ENCODE measurements at regions not wholly inside any gene's neighbourhood (a gene's known extent, or its start where the extent isn't known, plus 50 kb on each side); places are given as distances from the start of the nearest gene placed in this dataset.

GRCh38 chr6:169854813-169855212, 103.4 kb downstream of the ERMARD start:
- peaks cover 7% of the 10 kb centered on the region for H3K27me3 Mint-ChIP-seq
- H3K27ac Mint-ChIP-seq (ENCODE audit: low read depth), result no peak overlapping the region
- no peak overlapping the region for H3K4me3 Mint-ChIP-seq
- no peak for ATAC-seq (replicated peaks; ENCODE audit: extremely low read depth, poor library complexity, severe bottlenecking)
- peaks cover 5% of the 10 kb centered on the region for H3K4me1 Mint-ChIP-seq
- peak in 1 of 2 donors; percentile 1 for DNase-seq (ENCODE audit: low spot score in 2 of 2)
- peaks cover 6% of the 10 kb centered on the region for H3K9me3 Mint-ChIP-seq
- H3K36me3 Mint-ChIP-seq (ENCODE audit: insufficient read depth), result no peaks in the 10 kb centered on the region

- H3K27ac Mint-ChIP-seq (ENCODE audit: low read depth), result no peak overlapping the region
- ATAC-seq (replicated peaks; ENCODE audit: extremely low read depth, poor library complexity, severe bottlenecking), result no peak
- H3K4me3 Mint-ChIP-seq, result no peak overlapping the region
- H3K9me3 Mint-ChIP-seq, result peaks cover 6% of the 10 kb centered on the region
- DNase-seq (ENCODE audit: low spot score in 2 of 2), result peak in 1 of 2 donors; percentile 9
- no peaks in the 10 kb centered on the region for H3K36me3 Mint-ChIP-seq (ENCODE audit: insufficient read depth)
- peaks cover 13% of the 10 kb centered on the region for H3K27me3 Mint-ChIP-seq
- H3K4me1 Mint-ChIP-seq, result peaks cover 5% of the 10 kb centered on the region
Observed at GRCh38 chr6:169854083-169854725, 102.8 kb downstream of the ERMARD start.

- peaks cover 5% of the 10 kb centered on the region for H3K4me1 Mint-ChIP-seq
- DNase-seq (ENCODE audit: low spot score in 2 of 2), result peak in 1 of 2 donors; percentile 7
- H3K27ac Mint-ChIP-seq (ENCODE audit: low read depth), result no peak overlapping the region
- ATAC-seq (replicated peaks; ENCODE audit: extremely low read depth, poor library complexity, severe bottlenecking), result no peak
- H3K4me3 Mint-ChIP-seq, result no peak overlapping the region
- H3K36me3 Mint-ChIP-seq (ENCODE audit: insufficient read depth), result no peaks in the 10 kb centered on the region
- peaks cover 6% of the 10 kb centered on the region for H3K9me3 Mint-ChIP-seq
- peaks cover 18% of the 10 kb centered on the region for H3K27me3 Mint-ChIP-seq
Observed at GRCh38 chr6:169853196-169854082, 102.0 kb downstream of the ERMARD start.

GRCh38 chr6:169852504-169853195, 101.2 kb downstream of the ERMARD start:
- ATAC-seq (replicated peaks; ENCODE audit: extremely low read depth, poor library complexity, severe bottlenecking) (no peak), DNase-seq (ENCODE audit: low spot score in 2 of 2) (peak in 1 of 2 donors; percentile 6)
- no peaks in the 10 kb centered on the region for H3K36me3 Mint-ChIP-seq (ENCODE audit: insufficient read depth)
- peaks cover 6% of the 10 kb centered on the region for H3K9me3 Mint-ChIP-seq
- peaks cover 18% of the 10 kb centered on the region for H3K27me3 Mint-ChIP-seq
- no peak overlapping the region for H3K27ac Mint-ChIP-seq (ENCODE audit: low read depth)
- H3K4me1 Mint-ChIP-seq, result peaks cover 5% of the 10 kb centered on the region
- H3K4me3 Mint-ChIP-seq, result no peak overlapping the region

- Mint-ChIP-seq H3K36me3 (ENCODE audit: insufficient read depth) (no peaks in the 10 kb centered on the region), H3K9me3 (peaks cover 6% of the 10 kb centered on the region), H3K27me3 (peaks cover 21% of the 10 kb centered on the region), H3K4me3 (no peak overlapping the region), H3K4me1 (peaks cover 5% of the 10 kb centered on the region), H3K27ac (ENCODE audit: low read depth) (no peak overlapping the region)
- DNase-seq (ENCODE audit: low spot score in 2 of 2) (peak in 1 of 2 donors; percentile 7), ATAC-seq (replicated peaks; ENCODE audit: extremely low read depth, poor library complexity, severe bottlenecking) (no peak)
Observed at GRCh38 chr6:169851641-169852503, 100.5 kb downstream of the ERMARD start.

GRCh38 chr6:169850746-169851145, 99.3 kb downstream of the ERMARD start:
- H3K4me3 Mint-ChIP-seq, result no peak overlapping the region
- no peak for ATAC-seq (replicated peaks; ENCODE audit: extremely low read depth, poor library complexity, severe bottlenecking)
- H3K4me1 Mint-ChIP-seq, result peaks cover 5% of the 10 kb centered on the region
- DNase-seq (ENCODE audit: low spot score in 2 of 2), result peak in 1 of 2 donors; percentile 3
- H3K27me3 Mint-ChIP-seq, result peaks cover 32% of the 10 kb centered on the region
- H3K36me3 Mint-ChIP-seq (ENCODE audit: insufficient read depth), result no peaks in the 10 kb centered on the region
- no peak overlapping the region for H3K27ac Mint-ChIP-seq (ENCODE audit: low read depth)
- H3K9me3 Mint-ChIP-seq, result peaks cover 6% of the 10 kb centered on the region

- no peak overlapping the region for H3K27ac Mint-ChIP-seq (ENCODE audit: low read depth)
- H3K4me1 Mint-ChIP-seq, result peaks cover 5% of the 10 kb centered on the region
- H3K27me3 Mint-ChIP-seq, result peaks cover 38% of the 10 kb centered on the region
- no peaks in the 10 kb centered on the region for H3K36me3 Mint-ChIP-seq (ENCODE audit: insufficient read depth)
- no peak overlapping the region for H3K4me3 Mint-ChIP-seq
- no peak for DNase-seq (ENCODE audit: low spot score in 2 of 2)
- peaks cover 6% of the 10 kb centered on the region for H3K9me3 Mint-ChIP-seq
- ATAC-seq (replicated peaks; ENCODE audit: extremely low read depth, poor library complexity, severe bottlenecking), result no peak
Observed at GRCh38 chr6:169850154-169850553, 98.7 kb downstream of the ERMARD start.

GRCh38 chr6:169849396-169849795, 98.0 kb downstream of the ERMARD start:
- Mint-ChIP-seq H3K36me3 (ENCODE audit: insufficient read depth) (no peaks in the 10 kb centered on the region), H3K9me3 (peaks cover 6% of the 10 kb centered on the region), H3K4me1 (peaks cover 5% of the 10 kb centered on the region), H3K4me3 (no peak overlapping the region), H3K27me3 (peaks cover 46% of the 10 kb centered on the region), H3K27ac (ENCODE audit: low read depth) (no peak overlapping the region)
- ATAC-seq (replicated peaks; ENCODE audit: extremely low read depth, poor library complexity, severe bottlenecking), result no peak
- DNase-seq (ENCODE audit: low spot score in 2 of 2), result no peak

- Mint-ChIP-seq H3K36me3 (ENCODE audit: insufficient read depth) (no peaks in the 10 kb centered on the region), H3K27me3 (peaks cover 50% of the 10 kb centered on the region), H3K4me3 (no peak overlapping the region), H3K27ac (ENCODE audit: low read depth) (no peak overlapping the region), H3K4me1 (peaks cover 5% of the 10 kb centered on the region), H3K9me3 (peaks cover 6% of the 10 kb centered on the region)
- DNase-seq (ENCODE audit: low spot score in 2 of 2) (no peak), ATAC-seq (replicated peaks; ENCODE audit: extremely low read depth, poor library complexity, severe bottlenecking) (no peak)
Observed at GRCh38 chr6:169848946-169849345, 97.5 kb downstream of the ERMARD start.

GRCh38 chr6:169847901-169848311, 96.5 kb downstream of the ERMARD start:
- Mint-ChIP-seq H3K4me1 (peaks cover 2% of the 10 kb centered on the region), H3K9me3 (peaks cover 2% of the 10 kb centered on the region), H3K27ac (ENCODE audit: low read depth) (no peak overlapping the region), H3K36me3 (ENCODE audit: insufficient read depth) (no peaks in the 10 kb centered on the region), H3K4me3 (no peak overlapping the region), H3K27me3 (peaks cover 55% of the 10 kb centered on the region)
- no peak for DNase-seq (ENCODE audit: low spot score in 2 of 2)
- ATAC-seq (replicated peaks; ENCODE audit: extremely low read depth, poor library complexity, severe bottlenecking), result no peak

GRCh38 chr6:169847141-169847674, 95.8 kb downstream of the ERMARD start:
- Mint-ChIP-seq H3K27me3 (peaks cover 55% of the 10 kb centered on the region), H3K4me3 (no peak overlapping the region), H3K9me3 (no peaks in the 10 kb centered on the region), H3K36me3 (ENCODE audit: insufficient read depth) (no peaks in the 10 kb centered on the region), H3K27ac (ENCODE audit: low read depth) (no peak overlapping the region), H3K4me1 (no peaks in the 10 kb centered on the region)
- DNase-seq (ENCODE audit: low spot score in 2 of 2) (no peak), ATAC-seq (replicated peaks; ENCODE audit: extremely low read depth, poor library complexity, severe bottlenecking) (no peak)
